SK-N-SH (cell line): ENCODE measurements at regions not wholly inside any gene's neighbourhood (a gene's known extent, or its start where the extent isn't known, plus 50 kb on each side); places are given as distances from the start of the nearest gene placed in this dataset.

Experiments
- CTCF ChIA-PET: fragments of 300-600, 350-600 bp; formaldehyde crosslinking; extraction: SDS; loops from one replicate; lab custom pipeline; 2021; lab: Yijun Ruan, JAX
- POLR2A ChIA-PET: fragments of 350-600 bp; sonication (Branson Sonifier 250); formaldehyde crosslinking; extraction: SDS; loops from one replicate; lab custom pipeline; 2020; ENCODE audit warnings: antibody characterized with exemption, inconsistent platforms; lab: Yijun Ruan, JAX
- DNase-seq: peaks from one replicate; pipeline ENCODE4 v3.0.0; 2012
- H2AFZ ChIP-seq: fragments of 200-600 bp; sonication (generic); 2 replicates; pipeline ENCODE4 v1.8.1; 2016; ENCODE audit warnings: antibody characterized with exemption, mild to moderate bottlenecking, low read depth
- H3F3A ChIP-seq: fragments of 200-600 bp; sonication (generic); replicated peaks from 2 replicates; pipeline ENCODE3; 2016; ENCODE audit warnings: antibody characterized with exemption, mild to moderate bottlenecking; ENCODE audit not compliant: insufficient read depth
- H3K27ac ChIP-seq, 2 experiments: fragments of 200-500 bp in 1 of 2; fragments of 200-600 bp in 1 of 2; sonication (Bioruptor generic) in 1 of 2; sonication (generic), shearing (Covaris generic) in 1 of 2; 2 replicates each; pipeline versions ENCODE4 v1.5.1 to v1.6.1; 2014 to 2016; ENCODE audit warnings: low read depth in 2 of 2, inconsistent platforms in 1 of 2, low read length in 1 of 2, mild to moderate bottlenecking in 1 of 2, mixed read lengths in 1 of 2
- H3K27me3 ChIP-seq: fragments of 200-600 bp; sonication (generic), shearing (Covaris generic); 2 replicates; pipeline ENCODE4 v1.6.1; 2016; ENCODE audit warnings: mixed run types; ENCODE audit not compliant: insufficient read depth
- H3K36me3 ChIP-seq, 2 experiments: fragments of 200-500 bp in 1 of 2; fragments of 200-600 bp in 1 of 2; sonication (Bioruptor generic) in 1 of 2; sonication (generic) in 1 of 2; replicated peaks in 1 of 2; 2 replicates each; pipeline versions ENCODE3 to v1.5.1; 2014 to 2016; ENCODE audit warnings: low read length in 1 of 2, mild to moderate bottlenecking in 1 of 2; ENCODE audit not compliant: insufficient read depth in 2 of 2, control insufficient read depth in 1 of 2
- H3K4me1 ChIP-seq, 2 experiments: fragments of 200-500 bp in 1 of 2; fragments of 200-600 bp in 1 of 2; sonication (Bioruptor generic) in 1 of 2; sonication (generic), shearing (Covaris generic) in 1 of 2; 2 replicates each; pipeline versions ENCODE4 v1.5.1 to v1.6.1; 2014 to 2016; ENCODE audit warnings: low read depth in 1 of 2, low read length in 1 of 2, mixed run types in 1 of 2; ENCODE audit not compliant: insufficient read depth in 2 of 2, control insufficient read depth in 1 of 2
- H3K4me2 ChIP-seq: fragments of 200-600 bp; sonication (generic), shearing (Covaris generic); 2 replicates; pipeline ENCODE4 v1.6.1; 2017; ENCODE audit warnings: mixed run types
- H3K4me3 ChIP-seq, 2 experiments: fragments of 200-500 bp in 1 of 2; fragments of 200-600 bp in 1 of 2; sonication (Bioruptor generic) in 1 of 2; sonication (generic), shearing (Covaris generic) in 1 of 2; 2 replicates each; pipeline versions ENCODE4 v1.5.1 to v1.8.1; 2014 to 2016; ENCODE audit warnings: low read depth in 2 of 2, inconsistent platforms in 1 of 2, low read length in 1 of 2, mild to moderate bottlenecking in 1 of 2, mixed read lengths in 1 of 2, moderate library complexity in 1 of 2
- H3K79me2 ChIP-seq: fragments of 200-600 bp; sonication (generic); 2 replicates; pipeline ENCODE4 v1.8.1; 2017; ENCODE audit warnings: mild to moderate bottlenecking; ENCODE audit not compliant: insufficient read depth
- H3K9ac ChIP-seq: fragments of 200-600 bp; sonication (generic); 2 replicates; pipeline ENCODE4 v1.6.1; 2017; ENCODE audit warnings: mixed run types
- H3K9me2 ChIP-seq: fragments of 200-600 bp; sonication (generic); 2 replicates; pipeline ENCODE4 v1.6.1; 2017; ENCODE audit warnings: mixed run types
- H3K9me3 ChIP-seq: fragments of 200-600 bp; sonication (generic); 2 replicates; pipeline ENCODE4 v1.6.1; 2017; ENCODE audit warnings: mixed run types, mild to moderate bottlenecking, moderate library complexity
- H4K20me1 ChIP-seq: fragments of 200-600 bp; sonication (generic); 2 replicates; pipeline ENCODE4 v1.6.1; 2017; ENCODE audit warnings: mild to moderate bottlenecking, mixed run types; ENCODE audit not compliant: insufficient read depth
- CTCF ChIP-seq: fragments of 200-600 bp; sonication (generic); IDR thresholded peaks from 2 replicates; pipeline ENCODE4 v1.6.1; 2017; ENCODE audit warnings: antibody characterized with exemption, mild to moderate bottlenecking, moderate library complexity
- EZH2phosphoT487 ChIP-seq: fragments of 200-600 bp; sonication (generic); IDR thresholded peaks from 2 replicates; pipeline ENCODE4 v1.6.1; 2017; ENCODE audit warnings: low read depth, mixed run types, mild to moderate bottlenecking, antibody characterized with exemption, moderate library complexity, borderline replicate concordance
- FOSL2 ChIP-seq: IDR thresholded peaks from 2 replicates; pipeline ENCODE4 v1.4.0; 2012; ENCODE audit warnings: low read depth, mild to moderate bottlenecking, moderate library complexity, borderline replicate concordance
- FOXJ3 ChIP-seq: sonication (generic); formaldehyde crosslinking; IDR thresholded peaks from 2 replicates; pipeline ENCODE4 v1.5.1; 2020; ENCODE audit warnings: mild to moderate bottlenecking, missing genetic modification reagents
- FOXM1 ChIP-seq: IDR thresholded peaks from 2 replicates; pipeline ENCODE4 v1.4.0; 2012; ENCODE audit warnings: low read depth, mild to moderate bottlenecking
- IRF3 ChIP-seq: fragments of 150-350 bp; IDR thresholded peaks from 2 replicates; pipeline ENCODE4 v1.6.1; 2016; ENCODE audit warnings: mild to moderate bottlenecking, low read depth, low read length
- JUND ChIP-seq: IDR thresholded peaks from 2 replicates; pipeline ENCODE4 v1.4.0; 2012
- MEF2A ChIP-seq: IDR thresholded peaks from 2 replicates; pipeline ENCODE4 v1.4.0; 2012; ENCODE audit warnings: low read depth, borderline replicate concordance
- MXI1 ChIP-seq: IDR thresholded peaks from 2 replicates; pipeline ENCODE4 v1.6.1; 2012; ENCODE audit warnings: mild to moderate bottlenecking, low read depth, low read length, improper control_type of control experiment
- NFIC ChIP-seq: IDR thresholded peaks from 2 replicates; pipeline ENCODE4 v1.4.0; 2012; ENCODE audit warnings: borderline replicate concordance
- NRF1 ChIP-seq: IDR thresholded peaks from 2 replicates; pipeline ENCODE4 v1.6.1; 2012; ENCODE audit warnings: low read depth, mild to moderate bottlenecking, low read length
- PBX3 ChIP-seq: IDR thresholded peaks from 2 replicates; pipeline ENCODE4; 2012
- POLR2AphosphoS5 ChIP-seq: IDR thresholded peaks from 2 replicates; pipeline ENCODE4 v1.6.1; 2012; ENCODE audit warnings: low read depth, low read length
- RAD21 ChIP-seq: IDR thresholded peaks from 2 replicates; pipeline ENCODE4 v1.6.1; 2012; ENCODE audit warnings: mild to moderate bottlenecking, low read length
- RXRA ChIP-seq: IDR thresholded peaks from 2 replicates; pipeline ENCODE4 v1.4.0; 2012; ENCODE audit warnings: low read depth, mild to moderate bottlenecking, borderline replicate concordance
- SIN3A ChIP-seq: IDR thresholded peaks from 2 replicates; pipeline ENCODE4 v1.6.1; 2012; ENCODE audit warnings: low read depth, mild to moderate bottlenecking, low read length, moderate library complexity, borderline replicate concordance
- TAF1 ChIP-seq: IDR thresholded peaks from 2 replicates; pipeline ENCODE4 v1.6.1; 2012; ENCODE audit warnings: low read depth, mild to moderate bottlenecking, low read length, moderate library complexity, borderline replicate concordance
- TCF12 ChIP-seq: IDR thresholded peaks from 2 replicates; pipeline ENCODE4 v1.4.0; 2012
- TEAD4 ChIP-seq: IDR thresholded peaks from 2 replicates; pipeline ENCODE4 v1.4.0; 2012; ENCODE audit warnings: mild to moderate bottlenecking, borderline replicate concordance; ENCODE audit not compliant: insufficient read depth
- YY1 ChIP-seq: IDR thresholded peaks from 2 replicates; pipeline ENCODE4 v1.4.0; 2012; ENCODE audit warnings: low read depth, mild to moderate bottlenecking
- WGBS: methylation state at CpG from one replicate; pipeline ENCODE4 v1.1.6; 2017; ENCODE audit warnings: low lambda C conversion rate; 5-methylcytosine and 5-hydroxymethylcytosine counted together
- TF ChIP-seq, protein P1 (sequence below): IDR thresholded peaks from 2 replicates; pipeline ENCODE4 v1.4.0; 2012; ENCODE audit warnings: low read depth
- TF ChIP-seq, protein P2 (sequence below): fragments of 150-350 bp; IDR thresholded peaks from 2 replicates; pipeline ENCODE4 v1.6.1; 2017; ENCODE audit warnings: antibody characterized with exemption, low read length, low read depth, borderline replicate concordance

DNA sequence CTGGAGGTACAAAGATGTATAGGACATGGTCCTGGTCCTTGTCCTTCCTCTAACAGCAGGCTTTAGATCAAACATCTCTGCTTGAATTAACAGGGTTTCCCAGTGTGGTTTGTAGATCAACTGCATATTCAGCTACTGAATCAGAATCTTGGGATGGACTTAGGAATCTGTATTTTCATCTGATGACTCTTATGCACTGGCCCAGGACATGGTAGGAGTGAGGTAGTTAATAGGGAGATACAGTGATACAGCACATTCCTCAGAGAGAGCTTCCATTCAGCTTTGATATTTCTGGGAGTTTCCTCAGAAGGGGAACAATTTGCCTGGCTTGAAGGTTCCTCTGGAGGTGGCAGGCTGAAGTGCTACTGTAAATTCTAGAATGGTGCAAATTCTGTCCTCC lies 203.1 kb downstream of the LARP7 start:
- TF ChIP-seq MXI1, result no peak
- TF ChIP-seq RAD21, result no peak
- TF ChIP-seq MEF2A, result no peak
- no peak for TF ChIP-seq POLR2AphosphoS5
- TF ChIP-seq SIN3A, result no peak
- TF ChIP-seq TAF1, result no peak
- no peak for TF ChIP-seq JUND
- no peak for TF ChIP-seq FOXM1
- TF ChIP-seq, protein P1, sequence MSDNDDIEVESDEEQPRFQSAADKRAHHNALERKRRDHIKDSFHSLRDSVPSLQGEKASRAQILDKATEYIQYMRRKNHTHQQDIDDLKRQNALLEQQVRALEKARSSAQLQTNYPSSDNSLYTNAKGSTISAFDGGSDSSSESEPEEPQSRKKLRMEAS, result no peak
- no peak for TF ChIP-seq IRF3
- TF ChIP-seq FOSL2, result no peak
- TF ChIP-seq RXRA, result no peak
- Histone ChIP-seq H3K27me3 (no peaks in the 10 kb centered on the region), H4K20me1 (no peaks in the 10 kb centered on the region), H3K79me2 (no peaks in the 10 kb centered on the region), H3F3A (no peaks in the 10 kb centered on the region), H3K27ac (no peak overlapping the region), H3K9ac (no peak overlapping the region), H3K36me3 (no peaks in the 10 kb centered on the region), H3K9me3 (no peaks in the 10 kb centered on the region), H3K9me2 (no peaks in the 10 kb centered on the region), H3K4me1 (no peaks in the 10 kb centered on the region), H2AFZ (no peak overlapping the region), H3K4me3 (no peak overlapping the region), H3K4me2 (no peak overlapping the region)
- CTCF ChIA-PET, result interaction anchor here (0.6 kb wide), 1 partner anchor 9 kb away, joined by 3 read pairs; no protein-coding TSS in a partner anchor
- DNase-seq, result no peak
- POLR2A ChIA-PET, result no interaction called here

DNA sequence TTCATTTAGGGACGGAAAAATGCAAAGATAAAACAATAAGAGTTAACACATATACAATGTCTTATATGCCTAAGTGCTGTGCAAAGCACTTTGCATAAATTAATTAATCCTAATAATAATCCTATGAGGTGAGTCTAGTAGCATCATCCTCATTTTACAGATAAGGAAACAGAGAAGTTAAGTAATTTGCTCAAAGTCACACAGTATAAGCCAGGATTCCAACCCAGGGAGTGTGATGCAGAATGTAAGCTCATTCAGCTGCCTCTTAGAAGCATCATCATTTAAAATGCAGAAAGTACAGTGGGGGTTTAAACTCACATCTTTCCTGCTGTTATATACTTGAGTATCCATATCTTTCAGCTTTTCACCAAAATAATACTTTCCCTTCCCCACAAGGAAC lies 203.7 kb downstream of the LARP7 start:
- 100% methylated on average over 1 of the region's 1 CpG for WGBS
- H3F3A ChIP-seq, result no peaks in the 10 kb centered on the region
- no peak overlapping the region for H3K4me3 ChIP-seq
- ChIA-PET CTCF (interaction anchor here (0.5 kb wide), 1 partner anchor 257 kb away, joined by 3 read pairs; no protein-coding TSS in a partner anchor), POLR2A (interaction anchor here (1.2 kb wide), 1 partner anchor 11 kb away, joined by 3 read pairs; no protein-coding TSS in a partner anchor)
- H3K27me3 ChIP-seq, result no peaks in the 10 kb centered on the region
- no peak overlapping the region for H2AFZ ChIP-seq
- H3K9me2 ChIP-seq, result no peaks in the 10 kb centered on the region
- no peak for DNase-seq
- H3K36me3 ChIP-seq, result no peaks in the 10 kb centered on the region
- TF ChIP-seq CTCF, result no peak
- TF ChIP-seq TCF12, result no peak
- TF ChIP-seq YY1, result no peak
- no peak for TF ChIP-seq NFIC
- TF ChIP-seq EZH2phosphoT487, result no peak
- TF ChIP-seq TEAD4, result no peak
- TF ChIP-seq NRF1, result no peak
- no peak for TF ChIP-seq PBX3
- TF ChIP-seq FOXJ3 (CRISPR knock-in tag), result no peak
- no peak for TF ChIP-seq FOSL2
- no peak for TF ChIP-seq FOXM1
- TF ChIP-seq MXI1, result no peak
- TF ChIP-seq, protein P2, sequence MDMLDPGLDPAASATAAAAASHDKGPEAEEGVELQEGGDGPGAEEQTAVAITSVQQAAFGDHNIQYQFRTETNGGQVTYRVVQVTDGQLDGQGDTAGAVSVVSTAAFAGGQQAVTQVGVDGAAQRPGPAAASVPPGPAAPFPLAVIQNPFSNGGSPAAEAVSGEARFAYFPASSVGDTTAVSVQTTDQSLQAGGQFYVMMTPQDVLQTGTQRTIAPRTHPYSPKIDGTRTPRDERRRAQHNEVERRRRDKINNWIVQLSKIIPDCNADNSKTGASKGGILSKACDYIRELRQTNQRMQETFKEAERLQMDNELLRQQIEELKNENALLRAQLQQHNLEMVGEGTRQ, result no peak
- H3K79me2 ChIP-seq, result no peaks in the 10 kb centered on the region
- H3K9ac ChIP-seq, result no peak overlapping the region
- H3K9me3 ChIP-seq, result no peaks in the 10 kb centered on the region
- H3K27ac ChIP-seq, result no peak overlapping the region
- no peaks in the 10 kb centered on the region for H4K20me1 ChIP-seq
- no peak overlapping the region for H3K4me2 ChIP-seq
- H3K4me1 ChIP-seq, result no peaks in the 10 kb centered on the region
